Loucy (cell line): ENCODE measurements at regions not wholly inside any gene's neighbourhood (a gene's known extent, or its start where the extent isn't known, plus 50 kb on each side); places are given as distances from the start of the nearest gene placed in this dataset.

ENCODE experiments used
- H2AFZ ChIP-seq: fragments of 200-600 bp; sonication (generic); 2 replicates; pipeline ENCODE4 v1.6.0; 2016; ENCODE audit warnings: antibody characterized with exemption, mild to moderate bottlenecking, low read length, moderate library complexity
- H3F3A ChIP-seq: fragments of 200-600 bp; 2 replicates; pipeline ENCODE4 v1.6.0; 2016; ENCODE audit warnings: antibody characterized with exemption, low read depth, mild to moderate bottlenecking
- H3K27me3 ChIP-seq: fragments of 200-600 bp; sonication (generic); 2 replicates; pipeline ENCODE4 v1.6.1; 2014; ENCODE audit warnings: low read length, mild to moderate bottlenecking; ENCODE audit not compliant: insufficient read depth, poor library complexity, severe bottlenecking
- H3K36me3 ChIP-seq: fragments of 200-600 bp; sonication (generic); 2 replicates; pipeline ENCODE4 v1.6.1; 2016; ENCODE audit warnings: low read length; ENCODE audit not compliant: insufficient read depth
- H3K4me1 ChIP-seq: fragments of 200-600 bp; sonication (generic); 2 replicates; pipeline ENCODE4 v1.5.1; 2014; ENCODE audit warnings: low read length, mild to moderate bottlenecking; ENCODE audit not compliant: insufficient read depth, poor library complexity, severe bottlenecking
- H3K4me2 ChIP-seq: fragments of 200-600 bp; sonication (generic); 2 replicates; pipeline ENCODE4 v1.6.0; 2014; ENCODE audit warnings: antibody characterized with exemption, low read length, low read depth, mild to moderate bottlenecking; ENCODE audit not compliant: poor library complexity, severe bottlenecking
- H3K4me3 ChIP-seq: fragments of 200-600 bp; sonication (generic); 2 replicates; pipeline ENCODE4 v1.5.1; 2014; ENCODE audit warnings: low read length, mild to moderate bottlenecking, mixed read lengths; ENCODE audit not compliant: poor library complexity, severe bottlenecking
- H3K79me2 ChIP-seq: fragments of 200-600 bp; sonication (generic); 2 replicates; pipeline ENCODE4 v1.6.1; 2014; ENCODE audit warnings: low read length; ENCODE audit not compliant: insufficient read depth
- H3K9ac ChIP-seq: fragments of 200-600 bp; sonication (generic); 2 replicates; pipeline ENCODE4 v1.6.0; 2014; ENCODE audit warnings: mild to moderate bottlenecking, low read depth, low read length, moderate library complexity; ENCODE audit not compliant: poor library complexity, severe bottlenecking
- H3K9me2 ChIP-seq: fragments of 200-600 bp; sonication (generic); replicated peaks from 2 replicates; pipeline ENCODE4 v1.6.1; 2016; ENCODE audit warnings: low read depth, low read length, mixed read lengths
- H3K9me3 ChIP-seq: fragments of 200-600 bp; sonication (generic); 2 replicates; pipeline ENCODE4 v1.6.1; 2014; ENCODE audit warnings: mild to moderate bottlenecking, antibody characterized with exemption, low read length, low read depth; ENCODE audit not compliant: insufficient read depth
- H4K20me1 ChIP-seq: fragments of 200-600 bp; sonication (generic); 2 replicates; pipeline ENCODE4 v1.6.0; 2014; ENCODE audit warnings: antibody characterized with exemption, low read length, mild to moderate bottlenecking; ENCODE audit not compliant: insufficient read depth, poor library complexity, severe bottlenecking
- EZH2phosphoT487 ChIP-seq: fragments of 200-600 bp; IDR thresholded peaks from 2 replicates; pipeline ENCODE4 v1.6.1; 2018; ENCODE audit warnings: antibody characterized with exemption, mild to moderate bottlenecking, moderate library complexity, borderline replicate concordance
- TF ChIP-seq, protein P1 (sequence below): fragments of 200-600 bp; sonication (generic); conservative IDR thresholded peaks from 2 replicates; pipeline ENCODE4 v1.5.1; 2014; ENCODE audit warnings: mild to moderate bottlenecking, antibody characterized with exemption, low read length

DNA sequence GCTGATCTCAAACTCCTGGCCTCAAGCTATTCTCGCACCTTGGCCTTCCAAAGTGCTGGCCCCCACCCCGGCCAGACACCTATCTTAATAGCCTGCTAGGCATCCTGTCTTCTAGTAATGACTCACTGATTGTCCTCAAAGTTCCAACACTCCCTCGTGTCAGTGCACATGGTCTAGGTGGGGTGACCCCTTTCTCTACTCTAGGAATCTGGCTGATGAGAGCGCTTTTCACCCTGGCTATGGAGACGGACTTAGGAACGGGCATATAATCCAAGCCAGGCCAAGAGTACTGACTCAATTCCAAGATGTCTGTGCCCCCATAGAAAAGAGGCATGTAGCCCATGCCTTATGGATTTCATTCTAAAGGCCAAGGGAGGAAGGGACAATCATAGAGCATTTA lies 67.0 kb downstream of the PRLHR start:
- Histone ChIP-seq H3F3A (no peaks in the 10 kb centered on the region), H3K27me3 (no peaks in the 10 kb centered on the region)
- TF ChIP-seq EZH2phosphoT487: no peak
- TF ChIP-seq, protein P1, sequence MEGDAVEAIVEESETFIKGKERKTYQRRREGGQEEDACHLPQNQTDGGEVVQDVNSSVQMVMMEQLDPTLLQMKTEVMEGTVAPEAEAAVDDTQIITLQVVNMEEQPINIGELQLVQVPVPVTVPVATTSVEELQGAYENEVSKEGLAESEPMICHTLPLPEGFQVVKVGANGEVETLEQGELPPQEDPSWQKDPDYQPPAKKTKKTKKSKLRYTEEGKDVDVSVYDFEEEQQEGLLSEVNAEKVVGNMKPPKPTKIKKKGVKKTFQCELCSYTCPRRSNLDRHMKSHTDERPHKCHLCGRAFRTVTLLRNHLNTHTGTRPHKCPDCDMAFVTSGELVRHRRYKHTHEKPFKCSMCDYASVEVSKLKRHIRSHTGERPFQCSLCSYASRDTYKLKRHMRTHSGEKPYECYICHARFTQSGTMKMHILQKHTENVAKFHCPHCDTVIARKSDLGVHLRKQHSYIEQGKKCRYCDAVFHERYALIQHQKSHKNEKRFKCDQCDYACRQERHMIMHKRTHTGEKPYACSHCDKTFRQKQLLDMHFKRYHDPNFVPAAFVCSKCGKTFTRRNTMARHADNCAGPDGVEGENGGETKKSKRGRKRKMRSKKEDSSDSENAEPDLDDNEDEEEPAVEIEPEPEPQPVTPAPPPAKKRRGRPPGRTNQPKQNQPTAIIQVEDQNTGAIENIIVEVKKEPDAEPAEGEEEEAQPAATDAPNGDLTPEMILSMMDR: no peak

DNA sequence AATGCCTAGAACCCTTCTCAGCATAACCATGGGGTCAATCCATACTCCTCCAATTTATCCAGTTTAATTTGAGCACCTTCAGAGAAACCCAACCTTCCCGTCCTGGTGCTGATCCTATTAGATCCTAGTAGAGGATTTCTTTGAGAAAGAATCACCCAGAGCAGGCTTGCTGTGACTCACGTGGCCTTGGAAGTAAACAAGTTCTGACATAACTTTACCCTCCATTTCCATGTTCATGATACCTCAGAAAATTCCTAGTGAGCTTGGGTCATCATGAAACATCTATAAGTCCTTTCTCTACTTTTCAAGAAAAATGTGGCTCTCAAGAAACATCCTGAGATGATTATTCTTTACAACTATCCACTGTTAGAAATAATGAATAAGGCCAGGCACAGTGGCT lies 71.7 kb downstream of the PRLHR start:
- Histone ChIP-seq H3K4me2 (no peak overlapping the region), H3K9ac (no peak overlapping the region), H3K36me3 (no peaks in the 10 kb centered on the region), H3K4me3 (no peak overlapping the region), H4K20me1 (no peaks in the 10 kb centered on the region), H3F3A (no peaks in the 10 kb centered on the region), H2AFZ (no peak overlapping the region), H3K79me2 (no peaks in the 10 kb centered on the region), H3K9me3 (no peaks in the 10 kb centered on the region), H3K27me3 (no peaks in the 10 kb centered on the region), H3K9me2 (no peaks in the 10 kb centered on the region), H3K4me1 (no peaks in the 10 kb centered on the region)
- no peak for TF ChIP-seq EZH2phosphoT487
- TF ChIP-seq, protein P1: no peak

More for the DNA sequence above, 67.0 kb downstream of the PRLHR start:
- H3K9me2 ChIP-seq: no peaks in the 10 kb centered on the region
- H3K9ac ChIP-seq: no peak overlapping the region
- no peaks in the 10 kb centered on the region for H4K20me1 ChIP-seq
- H2AFZ ChIP-seq: no peak overlapping the region
- H3K79me2 ChIP-seq: no peaks in the 10 kb centered on the region
- H3K9me3 ChIP-seq: no peaks in the 10 kb centered on the region
- H3K4me3 ChIP-seq: no peak overlapping the region
- no peaks in the 10 kb centered on the region for H3K4me1 ChIP-seq
- H3K36me3 ChIP-seq: no peaks in the 10 kb centered on the region
- H3K4me2 ChIP-seq: no peak overlapping the region

DNA sequence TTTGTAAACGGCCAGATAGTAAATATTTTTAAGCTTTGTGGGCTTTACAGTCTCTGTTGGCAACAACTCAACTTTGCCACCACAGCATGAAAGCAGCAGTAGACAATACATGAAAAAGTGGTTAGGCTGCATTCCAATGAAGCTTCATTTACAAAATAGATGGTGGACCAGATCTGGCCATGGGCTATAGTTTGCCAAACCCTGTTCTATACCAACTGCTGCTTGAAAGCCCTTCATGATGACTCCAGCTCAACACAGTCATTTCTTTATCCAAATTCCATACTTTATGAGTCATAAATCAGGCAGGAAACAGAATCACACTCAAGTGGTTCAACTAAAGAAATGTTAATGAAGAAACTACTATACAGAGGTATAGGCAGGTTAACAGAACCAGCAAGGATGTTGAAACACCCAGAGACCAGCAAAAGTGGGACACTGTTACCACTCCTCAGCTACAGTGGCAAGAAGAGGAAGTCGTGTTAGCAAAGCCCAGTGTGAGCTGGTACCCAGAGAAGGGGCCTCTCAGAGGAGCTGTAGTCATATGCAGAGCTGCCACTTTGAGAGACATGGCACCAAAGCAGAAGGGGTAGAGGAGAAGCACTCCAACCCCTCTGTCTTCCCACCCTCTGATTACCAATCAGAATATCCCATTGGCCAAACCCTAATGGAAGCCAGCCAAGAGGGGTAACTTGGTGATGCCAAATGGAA lies 72.5 kb downstream of the PRLHR start:
- Histone ChIP-seq H3K27me3 (no peaks in the 10 kb centered on the region), H4K20me1 (no peaks in the 10 kb centered on the region), H3K9me3 (no peaks in the 10 kb centered on the region), H3K4me2 (no peak overlapping the region), H3K36me3 (no peaks in the 10 kb centered on the region), H2AFZ (no peak overlapping the region), H3K4me1 (no peaks in the 10 kb centered on the region), H3K4me3 (no peak overlapping the region), H3K79me2 (no peaks in the 10 kb centered on the region), H3F3A (no peaks in the 10 kb centered on the region), H3K9ac (no peak overlapping the region), H3K9me2 (no peaks in the 10 kb centered on the region)
- TF ChIP-seq, protein P1: no peak
- no peak for TF ChIP-seq EZH2phosphoT487
